AG04450 (cell line): ENCODE measurements at regions not wholly inside any gene's neighbourhood (a gene's known extent, or its start where the extent isn't known, plus 50 kb on each side); places are given as distances from the start of the nearest gene placed in this dataset.

ENCODE experiments used
- CTCF ChIA-PET: fragments of 300-600, 350-600 bp; formaldehyde crosslinking; extraction: SDS; loops from one replicate; lab custom pipeline; 2022; ENCODE audit warnings: antibody characterized with exemption, inconsistent platforms; lab: Charles Lee
- POLR2A ChIA-PET: fragments of 350-600 bp; formaldehyde crosslinking; extraction: SDS; loops from one replicate; lab custom pipeline; 2021; ENCODE audit warnings: antibody characterized with exemption, inconsistent platforms; lab: Yijun Ruan, JAX
- DNase-seq: peaks from one replicate; pipeline ENCODE4 v3.0.0-alpha.2; 2011; ENCODE audit warnings: low read depth, low spot score
- H3K27ac ChIP-seq: one replicate; pipeline ENCODE4 v1.5.1; 2012; ENCODE audit warnings: low read depth, low read length, control low read depth
- H3K27me3 ChIP-seq: one replicate; pipeline ENCODE4 v1.6.0; 2012; ENCODE audit warnings: low read length; ENCODE audit not compliant: control insufficient read depth, insufficient read depth
- H3K4me3 ChIP-seq: 2 replicates; pipeline ENCODE4 v1.5.1; 2011; ENCODE audit warnings: mild to moderate bottlenecking, low read depth, low read length, control low read depth
- H3K9me3 ChIP-seq: 2 replicates; pipeline ENCODE4 v1.5.1; 2012; ENCODE audit warnings: low read length; ENCODE audit not compliant: control insufficient read depth, insufficient read depth
- CTCF ChIP-seq: IDR thresholded peaks from 2 replicates; pipeline ENCODE4 v1.5.1; 2011; ENCODE audit warnings: low read depth, low read length, control low read depth, inconsistent platforms

GRCh38 chr7:152966189-152966588 is 206.6 kb downstream of the ACTR3B start:
- TF ChIP-seq CTCF, result no peak
- ChIA-PET POLR2A (no interaction called here), CTCF (no interaction called here)
- H3K27me3 ChIP-seq, result no peaks in the 10 kb centered on the region
- H3K4me3 ChIP-seq, result no peak overlapping the region
- H3K27ac ChIP-seq, result no peak overlapping the region
- H3K9me3 ChIP-seq, result peaks cover 8% of the 10 kb centered on the region; the same call in 1 of the 2 replicates
- DNase-seq, result no peak

GRCh38 chr7:152967958-152968357 is 208.4 kb downstream of the ACTR3B start:
- H3K9me3 ChIP-seq, result peaks cover 5% of the 10 kb centered on the region; the same call in 1 of the 2 replicates
- no peak overlapping the region for H3K4me3 ChIP-seq
- no peaks in the 10 kb centered on the region for H3K27me3 ChIP-seq
- TF ChIP-seq CTCF, result no peak
- POLR2A ChIA-PET, result no interaction called here
- CTCF ChIA-PET, result no interaction called here
- H3K27ac ChIP-seq, result no peak overlapping the region
- DNase-seq, result no peak

DNA sequence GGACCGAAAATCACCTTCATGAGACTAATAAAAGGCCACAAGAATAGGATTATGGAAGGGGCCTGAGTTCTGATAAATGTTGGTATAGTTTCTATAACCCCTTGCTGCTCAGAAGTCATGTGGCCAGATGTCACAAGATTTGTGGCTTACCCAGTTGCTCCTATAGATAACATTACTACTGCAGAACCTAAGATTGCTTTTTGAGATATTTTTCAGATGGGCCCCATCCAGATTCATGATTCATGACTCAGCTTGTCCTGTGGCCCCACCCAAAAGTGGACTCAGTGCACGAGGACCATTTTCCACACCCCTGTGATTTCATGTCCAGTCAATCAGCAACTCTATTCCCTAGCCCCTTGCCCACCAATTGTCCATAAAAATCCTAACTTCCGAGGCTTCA is 209.0 kb downstream of the ACTR3B start:
- DNase-seq, result no peak
- peaks cover 5% of the 10 kb centered on the region; the same call in 1 of the 2 replicates for H3K9me3 ChIP-seq
- POLR2A ChIA-PET, result no interaction called here
- H3K27me3 ChIP-seq, result no peaks in the 10 kb centered on the region
- H3K27ac ChIP-seq, result no peak overlapping the region
- TF ChIP-seq CTCF, result no peak
- CTCF ChIA-PET, result no interaction called here
- H3K4me3 ChIP-seq, result no peak overlapping the region

- CTCF ChIA-PET, result no interaction called here
- no peak overlapping the region for H3K4me3 ChIP-seq
- TF ChIP-seq CTCF, result no peak
- POLR2A ChIA-PET, result no interaction called here
- peaks cover 5% of the 10 kb centered on the region; the same call in 1 of the 2 replicates for H3K9me3 ChIP-seq
- no peaks in the 10 kb centered on the region for H3K27me3 ChIP-seq
- DNase-seq, result no peak
- H3K27ac ChIP-seq, result no peak overlapping the region
Measured at GRCh38 chr7:152969335-152969734, 209.8 kb downstream of the ACTR3B start.

GRCh38 chr7:152969839-152970238 is 210.3 kb downstream of the ACTR3B start:
- DNase-seq, result no peak
- ChIA-PET CTCF (no interaction called here), POLR2A (no interaction called here)
- no peak overlapping the region for H3K27ac ChIP-seq
- no peaks in the 10 kb centered on the region for H3K27me3 ChIP-seq
- no peak overlapping the region for H3K4me3 ChIP-seq
- H3K9me3 ChIP-seq, result peaks cover 5% of the 10 kb centered on the region; the same call in 1 of the 2 replicates
- no peak for TF ChIP-seq CTCF
